Cardiac muscle cell (in vitro differentiated cells and primary cell): ENCODE measurements at regions not wholly inside any gene's neighbourhood (a gene's known extent, or its start where the extent isn't known, plus 50 kb on each side); places are given as distances from the start of the nearest gene placed in this dataset.

ENCODE experiments used
- DNase-seq, 2 donors: peaks; one replicate each; pipeline versions ENCODE4 v3.0.0 to v3.0.0-alpha.2; 2010 to 2017; ENCODE audit warnings: low read depth in 1 of 2, low spot score in 1 of 2
- H3K27ac ChIP-seq: fragments of 200-600 bp; sonication (generic); 2 replicates; pipeline ENCODE4 v1.5.1; 2016
- H3K27me3 ChIP-seq: fragments of 200-600 bp; sonication (generic); 2 replicates; pipeline ENCODE4 v1.6.0; 2016; ENCODE audit warnings: control low read depth
- H3K36me3 ChIP-seq: fragments of 200-600 bp; sonication (generic); 2 replicates; pipeline ENCODE4 v1.5.1; 2016; ENCODE audit warnings: control low read depth
- H3K4me1 ChIP-seq: fragments of 200-600 bp; sonication (generic); 2 replicates; pipeline ENCODE4 v1.8.1; 2017; ENCODE audit warnings: low read depth, mild to moderate bottlenecking, mixed run types
- H3K4me3 ChIP-seq: fragments of 200-600 bp; sonication (generic); 2 replicates; pipeline ENCODE4 v1.5.1; 2016; ENCODE audit warnings: mild to moderate bottlenecking
- H3K9me3 ChIP-seq: fragments of 200-600 bp; sonication (generic); 2 replicates; pipeline ENCODE4 v1.5.1; 2017; ENCODE audit warnings: low read depth, mild to moderate bottlenecking, control low read depth
- CTCF ChIP-seq: IDR thresholded peaks from 2 replicates; pipeline ENCODE4 v1.5.1; 2012; ENCODE audit warnings: low read depth, mild to moderate bottlenecking, low read length

- H3K4me3 ChIP-seq = no peak overlapping the region
- H3K27ac ChIP-seq = no peak overlapping the region
- H3K9me3 ChIP-seq = no peaks in the 10 kb centered on the region
- no peaks in the 10 kb centered on the region for H3K36me3 ChIP-seq
- no peak for TF ChIP-seq CTCF
- DNase-seq = peak; percentile 1 to 3
- no peaks in the 10 kb centered on the region for H3K4me1 ChIP-seq
- no peaks in the 10 kb centered on the region for H3K27me3 ChIP-seq
Observed at GRCh38 chr1:80036690-80037432, 1030.3 kb upstream of the ADGRL4 start.

GRCh38 chr1:80023358-80023757 lies 1016.8 kb upstream of the ADGRL4 start:
- no peak for DNase-seq

GRCh38 chr1:80021891-80022290 lies 1015.4 kb upstream of the ADGRL4 start:
- no peak overlapping the region for H3K27ac ChIP-seq
- no peaks in the 10 kb centered on the region for H3K36me3 ChIP-seq
- H3K4me3 ChIP-seq = no peak overlapping the region
- no peak for TF ChIP-seq CTCF
- DNase-seq = no peak
- H3K9me3 ChIP-seq = no peaks in the 10 kb centered on the region
- no peaks in the 10 kb centered on the region for H3K4me1 ChIP-seq
- no peaks in the 10 kb centered on the region for H3K27me3 ChIP-seq

More at GRCh38 chr1:80023358-80023757, 1016.8 kb upstream of the ADGRL4 start:
- Histone ChIP-seq H3K36me3 (no peaks in the 10 kb centered on the region), H3K9me3 (no peaks in the 10 kb centered on the region), H3K27me3 (no peaks in the 10 kb centered on the region), H3K4me1 (no peaks in the 10 kb centered on the region), H3K27ac (no peak overlapping the region), H3K4me3 (no peak overlapping the region)
- no peak for TF ChIP-seq CTCF

- no peak overlapping the region for H3K4me3 ChIP-seq
- no peaks in the 10 kb centered on the region for H3K9me3 ChIP-seq
- H3K4me1 ChIP-seq = no peaks in the 10 kb centered on the region
- DNase-seq = no peak
- TF ChIP-seq CTCF = no peak
- no peaks in the 10 kb centered on the region for H3K27me3 ChIP-seq
- no peak overlapping the region for H3K27ac ChIP-seq
- no peaks in the 10 kb centered on the region for H3K36me3 ChIP-seq
Observed at GRCh38 chr1:80018348-80018747, 1011.8 kb upstream of the ADGRL4 start.

GRCh38 chr1:80008934-80009333 lies 1002.4 kb upstream of the ADGRL4 start:
- no peaks in the 10 kb centered on the region for H3K4me1 ChIP-seq
- no peaks in the 10 kb centered on the region for H3K36me3 ChIP-seq
- no peaks in the 10 kb centered on the region for H3K9me3 ChIP-seq
- no peak for DNase-seq
- H3K27me3 ChIP-seq = no peaks in the 10 kb centered on the region
- no peak for TF ChIP-seq CTCF
- no peak overlapping the region for H3K4me3 ChIP-seq
- no peak overlapping the region for H3K27ac ChIP-seq

- Histone ChIP-seq H3K36me3 (no peaks in the 10 kb centered on the region), H3K27me3 (no peaks in the 10 kb centered on the region), H3K27ac (no peak overlapping the region), H3K4me1 (no peaks in the 10 kb centered on the region), H3K9me3 (no peaks in the 10 kb centered on the region), H3K4me3 (no peak overlapping the region)
- TF ChIP-seq CTCF = no peak
- peak in 1 of 2 donors; percentile 3 for DNase-seq
Observed at GRCh38 chr1:80003250-80003649, 996.7 kb upstream of the ADGRL4 start.
